HepG2 (cell line): ENCODE measurements at regions not wholly inside any gene's neighbourhood (a gene's known extent, or its start where the extent isn't known, plus 50 kb on each side); places are given as distances from the start of the nearest gene placed in this dataset.

Source experiments
- ATAC-seq: fragments of 200-7000 bp; cut with Tn5 transposase; 3 replicates; pipeline ENCODE4 v1.9.1; 2020; ENCODE audit warnings: mild to moderate bottlenecking, moderate library complexity
- BruUV-seq: library from RNA; stranded (reverse); fragments of 400-500 nt; replicated peaks from 2 replicates; lab custom pipeline; 2021; lab: Mats Ljungman, UMichigan
- CTCF ChIA-PET: fragments of 300-600 bp; formaldehyde crosslinking; extraction: SDS; loops from one replicate; lab custom pipeline; 2021; ENCODE audit warnings: low total read pairs, inconsistent platforms, low intra/inter-chr PET ratio; lab: Yijun Ruan, JAX
- POLR2A ChIA-PET: fragments of 350-600 bp; sonication (Branson Sonifier 250); formaldehyde crosslinking; loops from one replicate; lab custom pipeline; 2020; ENCODE audit warnings: antibody characterized with exemption, inconsistent platforms; lab: Yijun Ruan, JAX
- DNase-seq: peaks from one replicate; pipeline ENCODE4 v3.0.0-alpha.2; 2015; ENCODE audit warnings: low spot score
- FAIRE-seq: peaks from 3 replicates; lab custom pipeline; 2011; peaks lifted over from hg19 to GRCh38; lab: Jason Lieb, UNC
- H2AFZ ChIP-seq: one replicate; pipeline ENCODE4 v1.6.1; 2011; ENCODE audit warnings: low read length, inconsistent platforms
- H3K27ac ChIP-seq: fragments of 300-600 bp; 3 replicates; pipeline ENCODE4 v1.8.0; 2011; ENCODE audit warnings: mixed run types, mild to moderate bottlenecking, mixed read lengths, low read length, inconsistent platforms; ENCODE audit not compliant: insufficient read depth; ENCODE audit errors: extremely low read length
- H3K27me3 ChIP-seq, 2 experiments: fragments of 200-600 bp in 1 of 2; 2 replicates in 1 of 2; 3 replicates in 1 of 2; pipeline versions ENCODE4 v1.6.0 to v1.8.0; 2011; ENCODE audit warnings: low read length in 2 of 2, mild to moderate bottlenecking in 2 of 2, moderate library complexity in 2 of 2, inconsistent platforms in 1 of 2; ENCODE audit not compliant: insufficient read depth in 2 of 2, control insufficient read depth in 1 of 2
- H3K36me3 ChIP-seq, 2 experiments: fragments of 200-600 bp in 1 of 2; replicated peaks in 1 of 2; 2 replicates in 1 of 2; 3 replicates in 1 of 2; pipeline versions ENCODE4 v1.5.1 to v1.8.0; 2011; ENCODE audit warnings: low read length in 2 of 2, inconsistent platforms in 1 of 2; ENCODE audit not compliant: insufficient read depth in 2 of 2, control insufficient read depth in 1 of 2
- H3K4me1 ChIP-seq: 2 replicates; pipeline ENCODE4 v1.5.1; 2012; ENCODE audit warnings: low read length, inconsistent platforms; ENCODE audit not compliant: insufficient read depth
- H3K4me2 ChIP-seq: 2 replicates; pipeline ENCODE4 v1.6.0; 2011; ENCODE audit warnings: low read depth, low read length, inconsistent platforms
- H3K4me3 ChIP-seq, 3 experiments: fragments of 200-600 bp in 1 of 3; sonication (generic), shearing (Covaris generic) in 1 of 3; replicated peaks in 1 of 3; 2 replicates each; pipeline ENCODE4 v1.5.1; 2011 to 2016; ENCODE audit warnings: low read length in 3 of 3, inconsistent platforms in 2 of 3, low read depth in 2 of 3, mild to moderate bottlenecking in 2 of 3, control low read depth in 1 of 3, mixed read lengths in 1 of 3; ENCODE audit not compliant: insufficient read depth in 1 of 3
- H3K79me2 ChIP-seq: one replicate; pipeline ENCODE4 v1.6.1; 2011; ENCODE audit warnings: low read length, inconsistent platforms; ENCODE audit not compliant: insufficient read depth
- H3K9ac ChIP-seq: 2 replicates; pipeline ENCODE4 v1.6.0; 2011; ENCODE audit warnings: mild to moderate bottlenecking, low read depth, low read length, inconsistent platforms; ENCODE audit not compliant: insufficient read depth
- H3K9me3 ChIP-seq: 2 replicates; pipeline ENCODE4 v1.5.1; 2012; ENCODE audit warnings: mild to moderate bottlenecking, low read length
- H4K20me1 ChIP-seq: 2 replicates; pipeline ENCODE4 v1.6.0; 2011; ENCODE audit warnings: inconsistent platforms, mild to moderate bottlenecking, low read length, moderate library complexity; ENCODE audit not compliant: insufficient read depth
- ADNP ChIP-seq: sonication (generic); formaldehyde crosslinking; IDR thresholded peaks from 2 replicates; pipeline ENCODE4 v1.4.0; 2020; ENCODE audit warnings: missing genetic modification reagents
- MTA1 ChIP-seq: sonication (generic); formaldehyde crosslinking; IDR thresholded peaks from 2 replicates; pipeline ENCODE4 v1.4.0; 2020; ENCODE audit warnings: missing genetic modification reagents, mild to moderate bottlenecking, borderline replicate concordance
- MYNN ChIP-seq: sonication (generic); formaldehyde crosslinking; IDR thresholded peaks from 2 replicates; pipeline ENCODE4 v1.4.0; 2020; ENCODE audit warnings: mild to moderate bottlenecking, low read depth, missing genetic modification reagents
- RFXANK ChIP-seq: IDR thresholded peaks from 2 replicates; pipeline ENCODE4 v1.6.1; 2016
- RFXAP ChIP-seq: sonication (generic); formaldehyde crosslinking; IDR thresholded peaks from 2 replicates; pipeline ENCODE4 v1.4.0; 2020; ENCODE audit warnings: missing genetic modification reagents, borderline replicate concordance
- SAFB2 ChIP-seq: sonication (generic); formaldehyde crosslinking; IDR thresholded peaks from 2 replicates; pipeline ENCODE4 v1.5.1; 2020; ENCODE audit warnings: missing genetic modification reagents, low read depth, mild to moderate bottlenecking, borderline replicate concordance
- SMAD1 ChIP-seq: sonication (generic); formaldehyde crosslinking; IDR thresholded peaks from 2 replicates; pipeline ENCODE4 v1.4.0; 2020; ENCODE audit warnings: missing genetic modification reagents, low read depth, mild to moderate bottlenecking, borderline replicate concordance
- TARDBP ChIP-seq: sonication (generic); formaldehyde crosslinking; IDR thresholded peaks from 2 replicates; pipeline ENCODE4 v1.8.0; 2022; ENCODE audit warnings: mild to moderate bottlenecking, missing genetic modification reagents
- TOE1 ChIP-seq: sonication (generic); formaldehyde crosslinking; IDR thresholded peaks from 2 replicates; pipeline ENCODE4 v1.4.0; 2020; ENCODE audit warnings: mild to moderate bottlenecking, missing genetic modification reagents
- ZNF143 ChIP-seq: sonication (generic); formaldehyde crosslinking; IDR thresholded peaks from 2 replicates; pipeline ENCODE4 v1.4.0; 2020; ENCODE audit warnings: missing genetic modification reagents
- ZNF430 ChIP-seq: sonication (generic); formaldehyde crosslinking; IDR thresholded peaks from 2 replicates; pipeline ENCODE4 v1.9.0; 2021; ENCODE audit warnings: mild to moderate bottlenecking, missing genetic modification reagents
- ZNF564 ChIP-seq: sonication (generic); formaldehyde crosslinking; IDR thresholded peaks from 2 replicates; pipeline ENCODE4 v1.8.1; 2023; ENCODE audit warnings: mild to moderate bottlenecking, missing genetic modification reagents
- ZNF569 ChIP-seq: sonication (generic); formaldehyde crosslinking; IDR thresholded peaks from 2 replicates; pipeline ENCODE4 v1.5.0; 2020; ENCODE audit warnings: mild to moderate bottlenecking, missing genetic modification reagents, moderate library complexity, borderline replicate concordance
- WGBS: methylation state at CpG from one replicate; pipeline ENCODE4 v1.1.6; 2017; ENCODE audit warnings: low lambda C conversion rate; 5-methylcytosine and 5-hydroxymethylcytosine counted together
- in situ Hi-C: cut with HindIII; loops from 2 replicates; pipeline ENCODE4 v1.10.0; 2017; ENCODE audit warnings: low pct_unique_long_range_greater_than_20kb; ENCODE audit not compliant: extremely low pct_ligation_motif_present
- intact Hi-C: fragments of 100-400 bp; cut with micrococcal nuclease; formaldehyde crosslinking; loops from one replicate; pipeline ENCODE4 v1.10.0; 2022; ENCODE audit not compliant: unreplicated experiment
- TF ChIP-seq, protein P1 (sequence below): sonication (generic); formaldehyde crosslinking; conservative IDR thresholded peaks from 2 replicates; pipeline ENCODE4 v1.8.0; 2022; ENCODE audit warnings: low read depth, missing genetic modification reagents
- TF ChIP-seq, protein P2 (sequence below): sonication (generic); formaldehyde crosslinking; conservative IDR thresholded peaks from 2 replicates; pipeline ENCODE4 v1.8.1; 2023; ENCODE audit warnings: missing genetic modification reagents
- TF ChIP-seq, protein P3 (sequence below): IDR thresholded peaks from 2 replicates; pipeline ENCODE4 v1.6.1; 2016; ENCODE audit warnings: mild to moderate bottlenecking, missing biosample characterization, missing genetic modification reagents
- TF ChIP-seq, protein P4 (sequence below): sonication (generic); formaldehyde crosslinking; IDR thresholded peaks from 2 replicates; pipeline ENCODE4 v1.5.1; 2020; ENCODE audit warnings: missing genetic modification reagents, mild to moderate bottlenecking, borderline replicate concordance

DNA sequence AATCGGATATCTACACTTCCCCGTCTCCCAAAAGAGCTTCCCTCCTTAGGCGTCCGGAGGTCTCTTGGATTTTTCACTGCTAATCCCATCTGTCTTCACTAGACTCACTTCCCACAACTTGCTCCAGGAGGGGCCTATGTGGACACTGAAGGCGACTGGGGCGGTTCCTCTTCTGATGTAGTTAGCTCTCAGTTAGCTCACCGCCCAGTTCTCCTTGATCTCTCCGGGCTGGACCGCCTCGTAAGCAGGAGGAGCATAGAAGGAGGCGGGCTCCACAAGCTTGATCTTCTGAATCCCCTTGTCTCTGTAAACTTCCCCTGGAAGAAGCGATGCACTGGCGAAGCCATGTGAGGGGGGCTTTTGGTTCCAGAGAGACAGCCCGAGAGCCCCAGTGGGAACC, 112.0 kb upstream of the SELENOP start:
- H4K20me1 ChIP-seq = no peaks in the 10 kb centered on the region
- ChIA-PET POLR2A (no interaction called here), CTCF (no interaction called here)
- no peaks in the 10 kb centered on the region for H3K9me3 ChIP-seq
- no peak overlapping the region for H3K9ac ChIP-seq
- H2AFZ ChIP-seq = no peak overlapping the region
- intact Hi-C loops = no loop called here
- 80% methylated on average over 14 of the region's 14 CpGs for WGBS
- no peaks in the 10 kb centered on the region for H3K36me3 ChIP-seq
- H3K79me2 ChIP-seq = no peaks in the 10 kb centered on the region
- H3K4me3 ChIP-seq = no peak overlapping the region
- in situ Hi-C loops = loop anchor here (25.0 kb wide), 1 partner anchor 464 kb away; no protein-coding TSS in a partner anchor
- no peak overlapping the region for H3K27ac ChIP-seq
- no peaks in the 10 kb centered on the region for H3K4me1 ChIP-seq
- H3K27me3 ChIP-seq = no peaks in the 10 kb centered on the region
- BruUV-seq = no TSS peak
- no peak for TF ChIP-seq ZNF430 (CRISPR knock-in tag)
- TF ChIP-seq RFXAP = no peak
- TF ChIP-seq ZNF569 (CRISPR knock-in tag) = no peak
- TF ChIP-seq ZNF143 (CRISPR knock-in tag) = no peak
- TF ChIP-seq, protein P1, sequence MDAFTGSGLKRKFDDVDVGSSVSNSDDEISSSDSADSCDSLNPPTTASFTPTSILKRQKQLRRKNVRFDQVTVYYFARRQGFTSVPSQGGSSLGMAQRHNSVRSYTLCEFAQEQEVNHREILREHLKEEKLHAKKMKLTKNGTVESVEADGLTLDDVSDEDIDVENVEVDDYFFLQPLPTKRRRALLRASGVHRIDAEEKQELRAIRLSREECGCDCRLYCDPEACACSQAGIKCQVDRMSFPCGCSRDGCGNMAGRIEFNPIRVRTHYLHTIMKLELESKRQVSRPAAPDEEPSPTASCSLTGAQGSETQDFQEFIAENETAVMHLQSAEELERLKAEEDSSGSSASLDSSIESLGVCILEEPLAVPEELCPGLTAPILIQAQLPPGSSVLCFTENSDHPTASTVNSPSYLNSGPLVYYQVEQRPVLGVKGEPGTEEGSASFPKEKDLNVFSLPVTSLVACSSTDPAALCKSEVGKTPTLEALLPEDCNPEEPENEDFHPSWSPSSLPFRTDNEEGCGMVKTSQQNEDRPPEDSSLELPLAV (CRISPR knock-in tag) = no peak
- TF ChIP-seq MYNN (CRISPR knock-in tag) = no peak
- TF ChIP-seq, protein P2, sequence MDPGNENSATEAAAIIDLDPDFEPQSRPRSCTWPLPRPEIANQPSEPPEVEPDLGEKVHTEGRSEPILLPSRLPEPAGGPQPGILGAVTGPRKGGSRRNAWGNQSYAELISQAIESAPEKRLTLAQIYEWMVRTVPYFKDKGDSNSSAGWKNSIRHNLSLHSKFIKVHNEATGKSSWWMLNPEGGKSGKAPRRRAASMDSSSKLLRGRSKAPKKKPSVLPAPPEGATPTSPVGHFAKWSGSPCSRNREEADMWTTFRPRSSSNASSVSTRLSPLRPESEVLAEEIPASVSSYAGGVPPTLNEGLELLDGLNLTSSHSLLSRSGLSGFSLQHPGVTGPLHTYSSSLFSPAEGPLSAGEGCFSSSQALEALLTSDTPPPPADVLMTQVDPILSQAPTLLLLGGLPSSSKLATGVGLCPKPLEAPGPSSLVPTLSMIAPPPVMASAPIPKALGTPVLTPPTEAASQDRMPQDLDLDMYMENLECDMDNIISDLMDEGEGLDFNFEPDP (CRISPR knock-in tag) = no peak
- TF ChIP-seq TARDBP (CRISPR knock-in tag) = no peak
- no peak for TF ChIP-seq ADNP
- TF ChIP-seq SAFB2 = no peak
- no peak for TF ChIP-seq TOE1 (CRISPR knock-in tag)
- TF ChIP-seq, protein P3, sequence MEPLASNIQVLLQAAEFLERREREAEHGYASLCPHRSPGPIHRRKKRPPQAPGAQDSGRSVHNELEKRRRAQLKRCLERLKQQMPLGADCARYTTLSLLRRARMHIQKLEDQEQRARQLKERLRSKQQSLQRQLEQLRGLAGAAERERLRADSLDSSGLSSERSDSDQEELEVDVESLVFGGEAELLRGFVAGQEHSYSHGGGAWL (CRISPR knock-in tag) = no peak
- TF ChIP-seq, protein P4, sequence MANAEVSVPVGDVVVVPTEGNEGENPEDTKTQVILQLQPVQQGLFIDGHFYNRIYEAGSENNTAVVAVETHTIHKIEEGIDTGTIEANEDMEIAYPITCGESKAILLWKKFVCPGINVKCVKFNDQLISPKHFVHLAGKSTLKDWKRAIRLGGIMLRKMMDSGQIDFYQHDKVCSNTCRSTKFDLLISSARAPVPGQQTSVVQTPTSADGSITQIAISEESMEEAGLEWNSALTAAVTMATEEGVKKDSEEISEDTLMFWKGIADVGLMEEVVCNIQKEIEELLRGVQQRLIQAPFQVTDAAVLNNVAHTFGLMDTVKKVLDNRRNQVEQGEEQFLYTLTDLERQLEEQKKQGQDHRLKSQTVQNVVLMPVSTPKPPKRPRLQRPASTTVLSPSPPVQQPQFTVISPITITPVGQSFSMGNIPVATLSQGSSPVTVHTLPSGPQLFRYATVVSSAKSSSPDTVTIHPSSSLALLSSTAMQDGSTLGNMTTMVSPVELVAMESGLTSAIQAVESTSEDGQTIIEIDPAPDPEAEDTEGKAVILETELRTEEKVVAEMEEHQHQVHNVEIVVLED = no peak
- TF ChIP-seq SMAD1 (CRISPR knock-in tag) = no peak
- TF ChIP-seq ZNF564 (CRISPR knock-in tag) = no peak
- TF ChIP-seq MTA1 (CRISPR knock-in tag) = no peak
- no peak for TF ChIP-seq RFXANK (CRISPR knock-in tag)
- ATAC-seq = no peak
- DNase-seq = no peak
- no peak for FAIRE-seq
- no peak overlapping the region for H3K4me2 ChIP-seq
